Fibroblast of skin of scalp (primary cell): ENCODE measurements at regions not wholly inside any gene's neighbourhood (a gene's known extent, or its start where the extent isn't known, plus 50 kb on each side); places are given as distances from the start of the nearest gene placed in this dataset.
A peak's percentile ranks its signal among the peaks of the same experiment; 100 is the strongest.

Experiments
- DNase-seq: peaks from one replicate; pipeline ENCODE4 v3.0.0-alpha.2; 2013

DNA sequence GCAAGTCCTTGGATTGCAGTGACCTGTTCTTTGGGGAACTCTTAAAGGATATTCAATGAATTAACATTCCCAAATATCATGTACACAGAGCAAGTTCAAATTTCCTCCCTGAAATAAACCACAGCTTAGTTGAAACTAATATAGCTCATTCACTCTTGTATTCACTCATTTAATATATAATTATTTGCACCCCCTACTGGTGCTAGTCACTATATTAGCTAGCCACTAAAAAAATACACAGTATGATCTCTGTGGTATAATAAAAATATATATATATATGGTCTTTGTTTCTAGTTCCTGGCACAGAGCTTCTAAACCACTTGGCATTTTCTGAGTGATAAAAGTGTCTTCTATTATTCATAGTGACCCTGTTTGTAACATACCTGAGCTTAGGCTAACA, 177.3 kb upstream of the LYPLAL1 start:
- no peak for DNase-seq

DNA sequence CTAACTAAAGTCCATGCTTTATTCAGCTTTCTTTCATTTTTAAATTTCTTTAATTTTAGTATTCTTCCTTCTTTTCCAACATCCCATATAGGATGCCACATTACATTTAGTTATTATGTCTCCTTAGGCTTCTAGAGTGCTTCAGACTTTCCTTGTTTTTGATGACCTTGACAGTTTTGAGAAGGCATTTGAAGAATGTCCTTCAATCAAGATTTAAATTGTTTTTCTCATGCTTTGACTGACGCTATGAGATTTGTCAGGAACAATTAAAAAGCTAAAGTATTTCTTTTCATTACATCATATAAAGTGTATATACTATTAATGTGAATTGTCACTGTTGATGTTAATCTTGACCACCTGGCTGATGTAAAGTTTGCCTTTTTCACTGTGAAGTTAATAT, 173.7 kb upstream of the LYPLAL1 start:
- no peak for DNase-seq

DNA sequence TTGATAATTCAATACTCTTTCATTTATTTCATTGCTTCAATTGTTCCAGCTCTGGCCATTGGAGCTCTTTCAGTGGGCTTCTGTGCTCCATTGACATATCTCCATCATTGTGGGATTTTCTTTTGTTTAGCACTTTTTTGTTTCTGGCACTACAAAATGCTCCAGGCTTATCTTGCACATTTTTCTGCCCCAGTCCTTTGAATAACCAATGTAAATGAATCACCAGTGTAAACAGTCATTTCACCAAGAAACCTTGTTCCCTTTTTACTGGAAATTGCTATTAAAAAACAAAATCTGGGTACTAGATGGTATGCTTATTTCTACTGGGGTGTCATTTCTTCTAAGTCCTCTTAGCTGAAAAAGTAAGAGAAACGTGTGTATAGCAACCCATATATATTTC, 173.0 kb upstream of the LYPLAL1 start:
- DNase-seq: no peak

DNA sequence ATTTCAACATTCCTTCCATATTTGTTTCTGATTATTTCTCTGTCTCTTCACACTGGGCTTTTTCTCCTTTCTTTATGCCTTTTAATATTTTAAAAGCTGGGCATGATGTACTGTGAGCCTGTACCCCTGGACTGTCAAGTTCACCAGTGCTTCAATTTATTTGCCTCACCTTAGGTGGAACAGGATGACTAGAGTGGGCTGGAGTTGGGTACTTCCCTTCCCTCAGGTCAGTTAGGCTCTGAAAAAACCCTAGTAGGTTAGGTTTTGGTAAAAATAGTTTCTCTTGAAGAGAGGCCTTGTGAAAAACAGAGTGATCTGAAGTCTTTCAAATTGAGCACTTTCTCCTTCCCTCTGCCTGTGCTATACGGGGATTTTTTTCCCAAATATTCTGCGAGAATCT, 163.0 kb upstream of the LYPLAL1 start:
- DNase-seq: no peak

DNA sequence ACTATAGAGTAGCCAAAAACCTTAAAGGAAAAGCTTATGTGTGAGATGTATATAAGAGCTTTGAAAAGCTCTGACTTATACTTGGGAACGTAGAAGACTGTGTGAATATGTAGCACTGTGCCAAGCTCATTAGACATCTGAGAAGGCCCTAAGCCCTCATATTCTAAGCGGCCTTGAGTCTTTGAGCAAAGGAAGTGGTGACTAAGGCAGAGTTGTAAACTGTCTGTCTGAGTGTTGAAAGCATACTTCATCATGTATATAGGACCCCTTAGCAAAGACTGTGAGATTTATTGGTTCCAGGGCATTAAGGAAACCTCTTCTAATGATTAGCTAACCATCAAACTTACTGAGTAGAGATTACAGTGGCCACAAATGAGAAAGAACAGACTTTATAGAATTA, 153.3 kb upstream of the LYPLAL1 start:
- no peak for DNase-seq

DNA sequence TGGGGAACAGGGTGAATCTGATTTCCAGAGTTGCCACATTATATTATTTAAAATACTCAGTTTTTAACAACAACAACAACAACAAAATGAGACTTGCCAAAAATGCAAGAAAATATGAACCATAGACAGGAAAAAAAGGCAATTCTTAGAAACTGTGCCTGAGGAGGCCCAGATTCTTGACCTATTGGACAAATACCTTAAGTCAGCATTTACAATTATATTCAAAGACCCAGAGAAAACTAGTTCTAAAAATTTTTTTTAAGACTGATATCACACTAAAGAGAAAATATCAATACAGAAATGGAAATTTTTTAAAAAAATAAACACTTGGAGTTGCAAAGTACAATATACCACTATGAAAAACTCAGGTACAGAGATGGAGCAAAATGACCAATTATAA, 152.8 kb upstream of the LYPLAL1 start:
- DNase-seq: no peak

DNA sequence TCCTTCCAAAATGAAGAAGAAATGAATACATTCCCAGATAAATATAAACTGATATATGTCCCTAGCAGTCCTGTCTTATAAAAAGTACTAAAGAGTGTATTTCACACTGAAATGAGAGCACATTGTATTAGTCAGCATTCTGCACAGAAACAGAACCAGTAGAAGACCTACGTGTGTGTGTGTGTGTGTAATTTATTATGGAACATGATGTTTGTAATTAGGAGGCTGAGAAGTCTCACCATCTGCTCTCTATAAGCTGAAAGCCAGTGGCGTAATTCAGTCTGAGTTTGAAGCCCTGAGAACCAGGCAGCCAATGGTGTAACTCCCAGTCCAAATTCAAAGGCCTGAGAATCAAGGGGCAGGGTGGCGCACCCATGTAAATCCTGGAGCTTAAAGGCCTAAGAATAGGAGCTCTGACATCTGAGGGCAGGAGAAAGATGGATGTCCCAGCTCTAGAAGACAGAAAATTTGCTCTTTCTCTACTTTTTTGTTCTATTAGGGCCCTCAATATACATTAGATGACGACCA, 146.5 kb upstream of the LYPLAL1 start:
- DNase-seq: no peak

DNA sequence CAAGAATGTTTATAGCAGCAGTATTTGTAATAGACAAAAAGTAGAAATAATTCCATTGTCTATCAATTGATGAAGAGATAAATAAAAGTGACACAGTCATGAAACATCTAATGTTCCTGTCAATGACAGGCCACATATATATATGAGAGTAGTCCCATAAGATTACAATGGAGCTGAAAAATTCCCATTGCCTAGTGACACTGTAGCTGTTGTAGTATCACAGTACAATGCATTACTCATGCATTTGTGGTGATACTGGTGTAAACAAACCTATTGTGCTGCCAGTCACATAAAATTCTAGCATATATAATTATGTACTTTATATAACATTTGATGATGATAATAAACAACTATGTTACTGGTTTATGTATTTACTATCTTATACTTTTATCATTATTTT, 141.9 kb upstream of the LYPLAL1 start:
- DNase-seq: no peak

DNA sequence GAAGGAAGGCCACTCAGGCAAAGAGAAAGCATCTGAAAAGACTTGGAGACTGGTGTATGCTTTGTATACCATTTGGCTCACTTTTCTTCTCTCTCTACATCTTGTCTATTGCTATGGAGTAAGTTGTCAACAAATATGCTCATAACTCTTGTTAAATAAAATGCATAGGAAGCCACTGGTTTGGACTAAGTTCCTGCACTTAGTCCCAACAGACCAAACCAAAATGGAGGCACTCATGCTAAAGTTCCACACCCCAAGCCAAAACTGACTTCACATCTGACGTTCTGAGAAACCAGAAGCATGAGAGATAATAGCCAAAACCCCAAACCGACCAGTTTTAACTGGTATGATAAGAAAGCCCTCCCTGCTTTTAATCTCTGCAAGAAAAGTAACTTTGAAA, 135.3 kb upstream of the LYPLAL1 start:
- DNase-seq: no peak

DNA sequence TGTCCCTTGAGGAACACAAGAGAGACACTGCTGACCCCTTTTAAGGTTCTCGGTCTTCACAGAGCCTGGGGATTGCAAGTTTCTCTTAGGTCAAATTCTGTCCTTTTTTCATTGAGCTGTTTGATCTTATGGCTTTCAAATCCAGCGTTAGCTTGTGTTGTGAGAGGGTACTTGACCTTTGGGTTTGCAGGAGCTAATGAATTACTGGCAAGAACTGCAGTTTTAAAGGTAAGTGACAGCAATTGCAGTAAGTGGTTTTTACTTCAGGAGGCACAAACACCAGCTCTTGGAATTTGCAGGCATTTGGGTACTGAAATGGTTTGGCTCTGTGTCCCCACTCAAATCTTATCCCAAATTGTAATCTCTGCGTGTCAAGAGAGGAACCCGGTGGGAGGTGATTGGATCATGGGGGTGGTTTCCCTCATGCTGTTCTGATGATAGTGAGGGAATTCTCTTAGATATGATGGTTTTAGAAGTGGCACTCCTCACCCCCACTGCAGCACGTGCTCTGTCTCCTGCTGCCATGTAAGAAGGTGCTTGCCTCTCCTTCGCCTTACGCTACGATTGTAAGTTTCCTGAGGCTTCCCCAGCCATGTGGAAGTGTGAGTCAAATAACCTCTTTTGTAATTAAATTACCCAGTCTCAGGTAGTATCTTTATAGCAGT, 134.5 kb upstream of the LYPLAL1 start:
- DNase-seq: no peak

DNA sequence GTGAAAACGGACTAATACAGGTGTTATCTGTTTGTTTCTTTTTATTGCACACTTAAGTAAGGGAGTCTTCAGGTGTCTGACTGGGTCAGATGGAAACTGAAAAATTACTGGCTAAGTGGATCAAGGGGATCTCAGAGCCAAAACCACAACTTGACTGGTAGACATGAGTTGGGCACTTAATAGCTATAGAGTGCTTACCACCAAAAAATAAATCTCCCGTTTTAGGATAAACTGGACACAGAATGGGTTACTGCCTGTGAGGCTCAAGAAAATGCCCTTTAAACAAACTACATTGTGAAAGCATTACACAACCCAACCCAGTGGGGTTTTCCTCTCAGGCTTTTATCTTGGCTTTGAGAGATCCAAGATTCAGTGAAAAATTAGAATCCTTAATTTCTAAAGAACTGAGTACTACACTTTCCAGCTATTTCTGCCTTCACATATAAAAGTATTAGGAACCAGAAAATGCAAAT, 134.0 kb upstream of the LYPLAL1 start:
- DNase-seq: no peak

DNA sequence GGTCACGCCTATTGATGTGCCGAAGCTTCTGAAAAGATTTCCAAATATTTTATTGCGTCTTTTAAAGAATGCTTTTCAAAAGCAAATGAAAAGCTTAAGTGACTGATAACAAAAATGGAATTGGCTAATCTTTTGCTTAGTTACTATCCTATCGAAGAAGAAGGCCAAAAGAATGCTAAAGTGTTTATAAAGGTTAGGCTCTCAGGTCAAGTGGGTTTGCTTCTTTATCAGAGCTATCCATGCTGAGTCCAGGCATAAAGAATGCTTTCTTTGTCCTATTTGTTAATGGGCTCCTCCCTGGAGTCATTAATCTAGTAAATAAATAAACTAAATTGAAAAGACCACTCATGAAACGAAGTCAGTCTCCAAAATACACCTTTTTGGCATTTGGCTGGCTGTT, 133.4 kb upstream of the LYPLAL1 start:
- no peak for DNase-seq

DNA sequence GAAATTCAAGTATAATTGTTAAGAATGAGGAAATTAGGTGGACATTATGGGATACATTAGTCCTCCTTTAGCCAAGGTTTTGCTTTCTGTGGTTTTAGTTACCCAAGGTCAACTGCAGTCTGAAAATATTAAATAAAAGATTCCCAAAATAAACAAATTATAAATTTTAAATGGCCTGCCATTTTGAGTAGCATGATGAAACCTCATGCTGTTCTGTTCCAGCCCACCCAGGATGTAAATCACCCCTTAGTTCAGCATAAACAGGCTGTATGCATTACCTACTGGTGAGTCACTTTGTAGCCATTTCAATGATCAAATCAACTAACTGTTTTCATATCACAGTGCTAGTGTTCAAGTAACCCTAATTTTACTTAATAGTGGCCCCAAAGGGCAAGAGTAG, 132.5 kb upstream of the LYPLAL1 start:
- DNase-seq: peak; percentile 65

DNA sequence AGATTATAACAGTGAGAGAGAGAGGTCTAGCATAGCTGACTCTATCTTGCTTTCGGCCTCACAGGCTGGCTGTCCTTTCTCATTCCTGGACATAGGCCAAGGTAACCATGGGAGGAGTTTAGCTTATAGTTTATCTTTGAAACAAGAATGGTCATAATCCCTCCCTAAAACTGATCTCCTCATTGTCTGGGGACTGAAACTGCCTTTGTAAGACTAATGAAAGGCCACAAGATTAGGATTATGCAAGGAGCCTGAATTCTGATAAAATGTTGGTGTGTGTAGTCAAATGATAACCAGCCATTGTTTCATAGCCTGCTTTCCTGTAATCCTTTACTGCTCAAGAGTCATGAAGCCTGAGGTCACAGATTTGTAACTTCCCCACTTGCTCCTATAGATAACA, 131.9 kb upstream of the LYPLAL1 start:
- DNase-seq: peak; percentile 22

DNA sequence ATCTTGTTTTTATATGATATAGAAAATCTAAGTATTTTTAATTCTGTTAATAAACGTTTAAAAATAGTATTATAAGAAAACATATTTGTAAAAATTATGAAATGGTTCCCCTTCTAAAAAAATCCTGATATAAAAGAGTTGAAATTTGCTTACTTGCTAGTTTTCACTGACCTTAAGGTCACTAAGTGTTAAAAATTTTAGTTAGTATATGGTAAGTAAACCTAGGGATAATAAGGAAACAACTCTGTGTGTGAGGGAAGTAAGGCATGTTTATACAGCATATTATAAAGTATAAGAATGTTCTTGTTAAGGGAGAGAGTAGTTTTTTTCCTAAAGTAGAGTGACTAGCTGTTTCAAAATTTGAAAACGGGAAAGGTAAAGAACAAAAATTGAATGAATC, 130.9 kb upstream of the LYPLAL1 start:
- no peak for DNase-seq

DNA sequence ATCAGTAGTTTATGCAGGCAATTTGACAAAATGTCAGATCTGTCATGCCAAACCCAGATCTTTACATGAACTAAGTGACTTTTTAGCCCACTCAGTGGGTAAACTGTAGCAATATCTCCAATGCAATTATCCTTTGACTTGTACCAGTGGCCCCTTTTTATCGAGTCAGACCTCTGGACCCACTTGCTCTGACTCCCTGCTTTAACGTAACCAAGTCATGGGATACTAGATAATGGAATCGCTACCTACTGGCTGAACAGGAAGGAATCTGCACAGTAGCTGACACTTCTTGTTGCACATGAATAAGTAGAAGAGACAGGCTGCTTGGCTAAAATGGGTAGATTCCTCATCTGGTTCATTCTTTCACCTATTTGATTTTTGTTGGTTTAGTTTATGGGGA, 128.4 kb upstream of the LYPLAL1 start:
- no peak for DNase-seq

DNA sequence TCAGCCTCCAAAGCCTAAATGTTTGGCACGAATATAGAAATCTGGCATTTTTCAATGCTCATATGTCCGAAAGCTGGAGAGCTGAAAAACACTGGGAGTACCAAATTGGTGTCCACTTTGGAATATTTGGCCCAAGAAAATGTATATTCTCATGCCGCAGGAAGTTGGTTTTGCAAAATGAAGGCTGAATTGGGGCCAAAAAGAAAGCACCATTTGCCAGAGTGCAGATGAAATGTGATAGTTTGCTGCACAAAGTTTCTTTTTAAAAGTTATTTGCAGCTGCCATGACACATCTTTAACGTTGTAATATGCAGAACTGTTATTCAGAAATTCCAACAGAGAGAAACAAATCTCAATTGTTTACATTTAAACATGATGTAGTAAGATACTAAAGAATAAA, 124.2 kb upstream of the LYPLAL1 start:
- no peak for DNase-seq

DNA sequence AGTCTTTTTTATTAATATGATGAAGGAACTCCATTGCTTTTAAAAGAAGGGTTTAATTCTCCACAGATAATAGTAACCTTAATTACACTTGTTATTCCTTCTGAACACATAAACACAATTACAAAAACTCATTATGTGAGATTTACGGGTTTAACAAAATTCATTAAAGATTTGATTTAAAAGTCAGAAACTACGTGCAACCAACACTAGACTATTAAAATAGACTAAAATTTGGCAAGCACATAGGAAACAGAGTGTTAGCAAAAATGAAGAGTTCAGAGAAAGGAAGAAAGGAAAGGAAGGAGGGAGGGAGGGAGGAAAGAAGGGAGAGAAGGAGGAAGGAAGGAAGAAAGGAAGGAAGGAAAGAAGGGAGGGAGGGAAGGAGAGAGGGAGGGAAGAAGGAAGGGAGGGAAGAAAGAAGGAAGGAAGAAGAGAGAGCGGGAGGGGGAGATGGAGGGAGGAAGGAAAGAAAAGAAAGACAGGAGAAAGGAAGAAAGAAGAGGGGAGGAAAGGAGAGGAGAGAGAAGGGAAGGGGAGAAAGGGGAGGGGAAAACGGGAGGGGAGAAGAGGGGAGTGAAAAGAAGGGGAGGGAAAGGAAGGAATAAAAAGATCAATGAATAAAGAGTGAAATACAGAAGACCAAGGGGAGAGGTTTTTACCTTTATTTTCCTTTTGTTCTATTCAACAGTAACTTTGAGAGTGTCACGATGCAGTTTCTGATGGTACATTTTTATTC, 123.4 kb upstream of the LYPLAL1 start:
- no peak for DNase-seq

DNA sequence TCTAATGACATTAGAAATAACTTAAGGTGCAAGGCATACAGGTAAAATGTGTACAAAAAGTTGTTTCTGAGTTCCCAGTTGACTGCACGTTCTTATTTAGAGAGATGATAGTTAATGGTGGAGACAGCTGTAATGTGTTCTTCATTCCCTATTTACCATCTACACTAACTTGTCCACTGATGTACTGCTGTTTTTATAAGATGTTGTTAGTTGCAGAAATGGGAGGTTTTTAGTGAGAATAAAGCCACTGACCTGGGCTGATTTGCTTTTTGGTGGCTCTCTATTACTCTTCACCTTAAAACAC, 122.9 kb upstream of the LYPLAL1 start:
- DNase-seq: no peak

DNA sequence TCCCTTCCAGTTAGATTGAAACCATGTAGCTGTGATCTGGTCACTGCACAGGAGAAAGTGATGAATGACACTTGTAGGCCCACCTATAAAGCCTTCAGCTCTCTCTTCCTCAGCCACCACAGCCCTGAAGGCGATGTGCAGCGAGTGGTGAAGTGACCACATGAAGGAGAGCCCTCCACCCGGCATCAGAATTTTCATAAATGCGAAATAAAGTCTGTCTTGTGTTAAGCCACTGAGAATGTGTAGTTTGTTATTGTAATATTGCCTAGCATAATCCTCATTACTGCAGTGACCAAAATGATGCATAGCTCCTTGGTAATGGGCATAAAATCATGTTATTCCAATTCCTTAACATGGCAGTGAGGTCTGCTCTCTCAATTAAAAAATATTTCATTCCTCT, 122.1 kb upstream of the LYPLAL1 start:
- no peak for DNase-seq

DNA sequence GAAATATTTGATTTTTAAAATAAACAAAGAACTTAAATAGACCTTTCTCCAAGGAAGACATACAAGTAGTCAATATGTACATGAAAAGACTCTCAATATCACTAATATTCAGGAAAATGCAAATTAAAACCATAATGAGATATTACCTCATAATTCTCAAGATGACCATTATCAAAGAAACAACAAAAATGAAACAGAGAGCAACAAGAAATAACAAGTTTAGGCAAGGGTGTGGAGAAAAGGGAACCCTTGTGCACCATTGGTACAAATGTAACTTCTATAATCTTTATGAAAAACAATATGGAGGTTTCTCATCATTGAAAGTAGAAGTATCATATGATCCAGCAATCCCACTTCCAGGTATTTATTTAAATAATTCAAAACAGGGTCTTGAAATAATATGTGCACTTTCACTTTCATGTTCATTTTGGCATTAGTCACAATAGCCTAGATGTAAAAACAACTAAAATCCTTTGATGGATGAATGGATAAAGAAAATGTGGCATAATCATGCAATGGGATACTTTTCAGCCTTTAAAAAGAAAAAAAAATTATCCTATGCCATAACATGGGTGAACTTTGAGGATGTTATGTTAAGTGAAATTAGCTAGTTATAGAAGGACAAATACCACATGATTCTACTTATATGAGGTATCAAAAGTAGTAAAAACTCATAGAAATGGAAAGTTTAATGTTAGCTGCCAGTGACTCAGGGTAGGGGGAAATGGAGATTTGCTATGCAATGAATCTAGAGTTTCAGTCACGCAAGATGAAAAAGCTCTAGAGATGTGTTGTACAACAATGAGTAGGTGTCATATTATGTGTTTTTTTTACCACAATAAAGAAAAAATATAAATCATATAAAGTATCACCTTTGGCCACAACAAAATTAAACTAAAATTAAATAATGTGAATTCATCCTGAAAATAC, 114.5 kb upstream of the LYPLAL1 start:
- DNase-seq: no peak

DNA sequence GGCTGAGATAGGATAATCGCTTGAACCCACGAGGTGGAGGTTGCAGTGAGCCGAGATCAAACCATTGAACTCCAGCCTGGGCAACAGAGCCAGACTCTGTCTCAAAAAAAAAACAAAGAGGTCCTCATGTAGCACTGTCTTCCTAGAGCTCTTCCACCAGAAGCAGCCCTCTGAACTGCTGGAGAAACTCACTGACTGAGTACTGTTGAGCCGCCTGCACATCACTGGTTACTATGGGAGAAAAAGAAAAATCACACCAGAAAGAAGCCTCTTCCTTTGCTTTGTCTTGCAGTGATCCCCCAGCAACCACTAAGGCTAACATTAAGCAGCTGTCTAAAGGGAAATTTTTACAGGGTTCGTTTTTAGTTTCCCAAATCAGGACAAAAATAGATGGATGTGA, 112.9 kb upstream of the LYPLAL1 start:
- DNase-seq: no peak

DNA sequence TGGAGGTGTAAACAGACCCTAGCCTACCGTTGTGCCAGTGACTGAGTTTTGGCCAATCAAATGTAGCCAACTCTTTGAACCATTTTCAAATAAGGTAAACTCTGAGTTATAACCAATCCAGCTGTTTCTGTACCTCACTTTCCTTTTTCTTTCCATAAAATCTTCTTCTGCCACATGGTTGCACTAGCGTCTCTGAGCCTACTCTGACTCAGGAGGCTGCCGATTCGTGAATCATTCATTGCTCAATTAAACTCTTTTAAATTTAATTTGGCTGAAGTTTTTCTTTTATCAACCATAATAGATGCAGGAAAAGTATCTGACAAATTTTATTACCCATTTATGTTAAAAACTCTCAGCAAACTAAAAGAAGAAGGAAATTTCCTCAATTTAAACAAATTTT, 111.5 kb upstream of the LYPLAL1 start:
- DNase-seq: no peak
